ENCODE measurements at regions not wholly inside any gene's neighbourhood (a gene's known extent, or its start where the extent isn't known, plus 50 kb on each side); places are given as distances from the start of the nearest gene placed in this dataset.

GRCh38 chr3:174776123-174776522 is 83.0 kb upstream of the NAALADL2 start:
- TF ChIP-seq CTCF (IDR thresholded peaks at IDR 0.05) (no peak), POLR2A (IDR thresholded peaks at IDR 0.05) (no peak)
